Stomach (tissue), 4 donors: ENCODE measurements at regions not wholly inside any gene's neighbourhood (a gene's known extent, or its start where the extent isn't known, plus 50 kb on each side); places are given as distances from the start of the nearest gene placed in this dataset.

Source experiments
- POLR2A ChIP-seq, 4 donors: fragments of 450-650 bp; IDR thresholded peaks; one replicate each; pipeline ENCODE4 v1.6.1; 2016; ENCODE audit warnings: antibody characterized with exemption in 4 of 4, control low read depth in 2 of 4, mild to moderate bottlenecking in 1 of 4, moderate library complexity in 1 of 4
- POLR2AphosphoS5 ChIP-seq, 3 donors: sonication (generic); formaldehyde crosslinking; IDR thresholded peaks; one replicate each; pipeline ENCODE4 v1.6.1; 2016; ENCODE audit warnings: antibody characterized with exemption in 3 of 3
- TF ChIP-seq, protein P1 (sequence below), 7 experiments: fragments of 450-650 bp in 4 of 7; fragments of 200-600 bp in 3 of 7; sonication (generic) in 3 of 7; IDR thresholded peaks; one replicate each; pipeline ENCODE4 v1.5.1; 2016 to 2019; ENCODE audit warnings: antibody characterized with exemption in 7 of 7, control low read depth in 2 of 7, mild to moderate bottlenecking in 1 of 7

DNA sequence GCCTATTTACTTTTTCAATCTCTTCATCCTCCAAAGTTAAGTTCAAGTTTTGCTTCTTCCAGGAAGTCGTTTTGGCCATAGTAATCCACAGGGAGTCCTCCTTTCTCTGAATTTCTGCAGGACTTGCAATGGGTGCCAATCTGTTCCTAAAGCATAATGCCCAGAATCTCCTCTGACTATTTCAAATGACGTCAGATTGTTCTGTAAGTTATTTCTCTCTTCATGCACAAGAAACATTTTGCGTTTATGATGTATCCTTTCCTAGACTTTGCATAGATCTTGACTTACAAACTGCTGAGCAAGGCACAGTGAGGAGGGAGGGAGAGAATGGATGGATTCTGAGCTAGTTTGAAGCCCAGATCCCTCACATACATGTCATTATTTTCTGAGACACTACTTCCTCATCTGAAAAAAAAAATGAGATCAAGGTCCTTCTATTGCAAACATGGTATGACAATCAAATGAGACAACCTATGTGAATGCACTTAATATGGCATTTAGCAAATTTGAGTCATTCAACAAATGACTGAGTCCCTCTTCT is 103.1 kb downstream of the MEX3B start:
- no peak for TF ChIP-seq POLR2A (IDR thresholded peaks at IDR 0.05)
- TF ChIP-seq, protein P1, sequence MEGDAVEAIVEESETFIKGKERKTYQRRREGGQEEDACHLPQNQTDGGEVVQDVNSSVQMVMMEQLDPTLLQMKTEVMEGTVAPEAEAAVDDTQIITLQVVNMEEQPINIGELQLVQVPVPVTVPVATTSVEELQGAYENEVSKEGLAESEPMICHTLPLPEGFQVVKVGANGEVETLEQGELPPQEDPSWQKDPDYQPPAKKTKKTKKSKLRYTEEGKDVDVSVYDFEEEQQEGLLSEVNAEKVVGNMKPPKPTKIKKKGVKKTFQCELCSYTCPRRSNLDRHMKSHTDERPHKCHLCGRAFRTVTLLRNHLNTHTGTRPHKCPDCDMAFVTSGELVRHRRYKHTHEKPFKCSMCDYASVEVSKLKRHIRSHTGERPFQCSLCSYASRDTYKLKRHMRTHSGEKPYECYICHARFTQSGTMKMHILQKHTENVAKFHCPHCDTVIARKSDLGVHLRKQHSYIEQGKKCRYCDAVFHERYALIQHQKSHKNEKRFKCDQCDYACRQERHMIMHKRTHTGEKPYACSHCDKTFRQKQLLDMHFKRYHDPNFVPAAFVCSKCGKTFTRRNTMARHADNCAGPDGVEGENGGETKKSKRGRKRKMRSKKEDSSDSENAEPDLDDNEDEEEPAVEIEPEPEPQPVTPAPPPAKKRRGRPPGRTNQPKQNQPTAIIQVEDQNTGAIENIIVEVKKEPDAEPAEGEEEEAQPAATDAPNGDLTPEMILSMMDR (IDR thresholded peaks at IDR 0.05): no peak
- no peak for TF ChIP-seq POLR2AphosphoS5 (IDR thresholded peaks at IDR 0.05)
